Stimulated activated CD8-positive, alpha-beta memory T cell treated with anti-CD3 and anti-CD28 coated beads, Interleukin-15, amount 100 ng/mL, for 24 hours (primary cell): ENCODE measurements at regions not wholly inside any gene's neighbourhood (a gene's known extent, or its start where the extent isn't known, plus 50 kb on each side); places are given as distances from the start of the nearest gene placed in this dataset.

ENCODE experiments used
- DNase-seq: peaks from one replicate; pipeline ENCODE4 v3.0.0-alpha.2; 2020; ENCODE audit warnings: low read depth

- no peak for DNase-seq
Observed at GRCh38 chr4:178789279-178789678, 1347.0 kb upstream of the AGA start.

GRCh38 chr4:178799204-178799603, 1357.0 kb upstream of the AGA start:
- DNase-seq = no peak

- DNase-seq = no peak
Observed at GRCh38 chr4:178808106-178808505, 1365.9 kb upstream of the AGA start.

GRCh38 chr4:178809921-178810320, 1367.7 kb upstream of the AGA start:
- no peak for DNase-seq

- no peak for DNase-seq
Observed at GRCh38 chr4:178811356-178811755, 1369.1 kb upstream of the AGA start.

GRCh38 chr4:178812866-178813265, 1370.6 kb upstream of the AGA start:
- no peak for DNase-seq

GRCh38 chr4:178814908-178815307, 1372.7 kb upstream of the AGA start:
- DNase-seq = no peak

GRCh38 chr4:178823673-178824295, 1381.5 kb upstream of the AGA start:
- DNase-seq = no peak

GRCh38 chr4:178836865-178837264, 1394.6 kb upstream of the AGA start:
- no peak for DNase-seq

- no peak for DNase-seq
Observed at GRCh38 chr4:178838776-178839175, 1396.5 kb upstream of the AGA start.

GRCh38 chr4:178856139-178856800, 1414.0 kb upstream of the AGA start:
- DNase-seq = no peak

GRCh38 chr4:178871476-178871875, 1429.2 kb upstream of the AGA start:
- no peak for DNase-seq

- DNase-seq = no peak
Observed at GRCh38 chr4:178881937-178882336, 1439.7 kb upstream of the AGA start.

- no peak for DNase-seq
Observed at GRCh38 chr4:178894126-178894525, 1451.9 kb upstream of the AGA start.

- no peak for DNase-seq
Observed at GRCh38 chr4:178899084-178899483, 1456.8 kb upstream of the AGA start.

- no peak for DNase-seq
Observed at GRCh38 chr4:178917756-178918155, 1475.5 kb upstream of the AGA start.

GRCh38 chr4:178937130-178937529, 1494.9 kb upstream of the AGA start:
- no peak for DNase-seq

GRCh38 chr4:178941975-178942374, 1499.7 kb upstream of the AGA start:
- DNase-seq = no peak

GRCh38 chr4:178953447-178954120, 1511.3 kb upstream of the AGA start:
- DNase-seq = no peak

GRCh38 chr4:178955614-178956013, 1513.4 kb upstream of the AGA start:
- no peak for DNase-seq

GRCh38 chr4:178958725-178959440, 1516.6 kb upstream of the AGA start:
- no peak for DNase-seq

- DNase-seq = no peak
Observed at GRCh38 chr4:178963446-178964045, 1521.3 kb upstream of the AGA start.
